ENCODE measurements at regions not wholly inside any gene's neighbourhood (a gene's known extent, or its start where the extent isn't known, plus 50 kb on each side); places are given as distances from the start of the nearest gene placed in this dataset.

DNA sequence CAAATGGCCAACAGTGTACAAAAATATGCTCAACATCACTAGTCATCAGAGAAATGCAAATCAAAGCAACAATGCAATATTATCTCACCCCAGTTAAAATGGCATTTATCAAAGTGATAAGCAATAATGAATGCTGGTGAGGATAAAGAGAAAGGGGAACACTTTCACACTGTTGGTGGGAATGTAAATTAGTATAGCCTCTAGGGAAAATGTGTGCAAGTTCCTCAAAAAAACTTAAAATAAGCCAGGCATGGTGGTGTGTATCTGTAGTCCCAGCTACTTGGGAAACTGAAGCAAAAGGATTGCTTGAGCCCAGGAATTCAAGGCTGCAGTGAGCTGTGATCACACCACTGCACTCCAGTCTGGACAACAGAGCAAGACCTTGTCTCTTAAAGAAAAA lies 572.1 kb downstream of the NLGN4X start:
- TF ChIP-seq SPI1 (IDR thresholded peaks at IDR 0.05; ENCODE audit: low read depth, low read length) (no peak), POU2F2 (IDR thresholded peaks at IDR 0.05; ENCODE audit: low read depth, low read length) (no peak), TAF1 (IDR thresholded peaks at IDR 0.05; ENCODE audit: low read depth, low read length) (no peak), PAX5 (IDR thresholded peaks at IDR 0.05; ENCODE audit: insufficient read depth, low read length, severe bottlenecking) (no peak), POLR2A (IDR thresholded peaks at IDR 0.05; ENCODE audit: low read depth, low read length) (no peak), POLR2AphosphoS5 (IDR thresholded peaks at IDR 0.05; ENCODE audit: low read depth, low read length) (no peak)

DNA sequence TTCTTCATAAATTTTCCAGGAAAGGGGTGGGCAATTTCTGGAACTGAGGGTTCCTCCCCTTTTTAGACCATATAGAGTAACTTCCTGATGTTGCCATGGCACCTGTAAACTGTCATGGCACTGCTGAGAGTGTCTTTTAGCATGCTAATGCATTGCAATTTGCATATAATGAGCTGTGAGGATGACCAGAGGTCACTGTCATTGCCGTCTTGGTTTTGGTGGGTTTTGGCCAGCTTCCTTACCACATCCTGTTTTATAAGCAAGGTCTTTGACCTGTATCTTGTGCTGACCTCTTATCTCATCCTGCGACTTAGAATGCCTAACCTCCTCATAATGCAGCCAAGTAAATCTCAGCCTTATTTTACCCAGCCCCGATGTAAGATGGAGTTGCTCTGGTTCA lies 577.8 kb downstream of the NLGN4X start:
- peak; percentile 85 for FAIRE-seq
- no peak for DNase-seq (ENCODE audit: insufficient read length, low spot score)
- no peak for TF ChIP-seq POLR2A (IDR thresholded peaks at IDR 0.05; ENCODE audit: low read depth, low read length)
- TF ChIP-seq TAF1 (IDR thresholded peaks at IDR 0.05; ENCODE audit: low read depth, low read length): no peak
- no peak for TF ChIP-seq POLR2AphosphoS5 (IDR thresholded peaks at IDR 0.05; ENCODE audit: low read depth, low read length)
- no peak for TF ChIP-seq SPI1 (IDR thresholded peaks at IDR 0.05; ENCODE audit: low read depth, low read length)
- no peak for TF ChIP-seq PAX5 (IDR thresholded peaks at IDR 0.05; ENCODE audit: insufficient read depth, low read length, severe bottlenecking)
- TF ChIP-seq POU2F2 (IDR thresholded peaks at IDR 0.05; ENCODE audit: low read depth, low read length): peak; percentile 82; the same call in 1 of the 2 replicates

More for the DNA sequence above, 572.1 kb downstream of the NLGN4X start:
- DNase-seq (ENCODE audit: insufficient read length, low spot score) (no peak), FAIRE-seq (no peak)

DNA sequence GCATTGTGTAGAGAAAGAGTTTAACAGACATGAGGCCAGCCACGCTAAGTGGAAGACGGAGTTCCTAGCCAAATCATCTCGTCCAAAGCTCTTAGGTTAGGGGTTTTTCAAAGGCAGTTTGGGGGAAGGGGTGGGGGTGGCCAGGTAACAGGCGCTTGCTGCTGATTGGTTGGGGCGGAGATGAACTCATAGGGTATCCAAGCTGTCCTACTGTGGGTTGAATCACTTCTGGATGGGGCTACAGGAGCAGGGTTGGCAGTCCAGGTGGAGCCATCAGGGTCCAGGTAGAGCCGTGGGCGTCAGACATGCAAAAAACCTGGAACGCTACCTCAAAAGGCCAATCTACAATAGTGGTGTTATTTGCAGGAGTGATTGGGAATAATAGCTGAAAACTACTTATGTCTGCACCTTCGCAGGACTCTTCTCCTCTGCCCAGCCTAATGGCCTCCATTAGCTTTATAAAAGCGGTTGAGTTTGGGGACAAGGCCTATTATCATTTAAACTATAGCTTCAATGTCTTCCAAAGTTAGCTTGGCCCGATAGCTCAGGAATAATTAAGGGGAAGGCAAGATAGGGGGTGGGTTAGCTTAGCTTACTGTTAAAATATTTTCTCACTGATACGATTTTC lies 579.6 kb downstream of the NLGN4X start:
- FAIRE-seq: peak; percentile 79
- no peak for DNase-seq (ENCODE audit: insufficient read length, low spot score)
- TF ChIP-seq TAF1 (IDR thresholded peaks at IDR 0.05; ENCODE audit: low read depth, low read length) (no peak), PAX5 (IDR thresholded peaks at IDR 0.05; ENCODE audit: insufficient read depth, low read length, severe bottlenecking) (no peak), POLR2A (IDR thresholded peaks at IDR 0.05; ENCODE audit: low read depth, low read length) (no peak), POLR2AphosphoS5 (IDR thresholded peaks at IDR 0.05; ENCODE audit: low read depth, low read length) (no peak)

DNA sequence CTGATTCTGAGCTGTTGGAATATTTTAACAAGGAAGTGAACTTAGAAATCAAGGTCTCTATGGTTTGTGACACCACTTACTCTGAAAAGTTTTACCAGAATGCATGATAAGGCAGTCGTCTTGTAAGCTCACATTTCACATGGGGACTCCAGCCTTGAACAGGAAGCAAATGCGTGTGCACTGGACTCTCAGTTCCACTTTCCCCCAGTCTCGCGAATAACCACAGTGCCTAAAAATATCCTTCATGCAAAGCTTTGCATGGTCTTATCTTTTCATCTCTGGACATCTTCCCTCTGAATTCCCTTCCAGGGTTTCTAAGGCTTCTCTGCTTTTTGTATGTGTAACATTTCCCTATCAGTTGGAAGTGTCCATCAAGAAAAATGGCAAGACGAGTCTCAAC lies 581.8 kb downstream of the NLGN4X start:
- DNase-seq (ENCODE audit: insufficient read length, low spot score) (no peak), FAIRE-seq (peak; percentile 98)
- TF ChIP-seq POLR2AphosphoS5 (IDR thresholded peaks at IDR 0.05; ENCODE audit: low read depth, low read length) (no peak), POLR2A (IDR thresholded peaks at IDR 0.05; ENCODE audit: low read depth, low read length) (no peak), TAF1 (IDR thresholded peaks at IDR 0.05; ENCODE audit: low read depth, low read length) (no peak), SPI1 (IDR thresholded peaks at IDR 0.05; ENCODE audit: low read depth, low read length) (peak; percentile 95), POU2F2 (IDR thresholded peaks at IDR 0.05; ENCODE audit: low read depth, low read length) (peak; percentile 95)

DNA sequence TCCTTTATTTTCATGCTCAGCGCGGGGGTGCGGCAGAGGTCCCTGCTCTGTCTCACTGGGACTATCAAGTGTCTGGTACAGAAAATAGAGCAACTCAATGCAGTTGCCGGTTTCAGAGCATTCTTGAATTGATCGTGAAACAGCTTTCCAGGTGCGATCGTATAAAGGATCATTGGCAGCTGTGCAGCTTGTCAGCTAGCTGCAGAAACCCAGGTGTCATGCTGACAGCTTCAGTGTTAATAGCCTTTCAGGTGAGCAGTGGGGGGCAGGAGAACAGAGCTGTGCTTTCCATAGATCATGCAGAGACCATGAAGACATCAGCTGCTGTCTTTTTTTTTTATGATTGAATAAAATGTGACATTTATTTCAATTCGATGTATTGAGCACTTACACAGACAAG lies 583.9 kb downstream of the NLGN4X start:
- DNase-seq (ENCODE audit: insufficient read length, low spot score) (no peak), FAIRE-seq (peak; percentile 83)
- TF ChIP-seq POLR2AphosphoS5 (IDR thresholded peaks at IDR 0.05; ENCODE audit: low read depth, low read length) (no peak), TAF1 (IDR thresholded peaks at IDR 0.05; ENCODE audit: low read depth, low read length) (no peak), PAX5 (IDR thresholded peaks at IDR 0.05; ENCODE audit: insufficient read depth, low read length, severe bottlenecking) (no peak), POLR2A (IDR thresholded peaks at IDR 0.05; ENCODE audit: low read depth, low read length) (no peak)

DNA sequence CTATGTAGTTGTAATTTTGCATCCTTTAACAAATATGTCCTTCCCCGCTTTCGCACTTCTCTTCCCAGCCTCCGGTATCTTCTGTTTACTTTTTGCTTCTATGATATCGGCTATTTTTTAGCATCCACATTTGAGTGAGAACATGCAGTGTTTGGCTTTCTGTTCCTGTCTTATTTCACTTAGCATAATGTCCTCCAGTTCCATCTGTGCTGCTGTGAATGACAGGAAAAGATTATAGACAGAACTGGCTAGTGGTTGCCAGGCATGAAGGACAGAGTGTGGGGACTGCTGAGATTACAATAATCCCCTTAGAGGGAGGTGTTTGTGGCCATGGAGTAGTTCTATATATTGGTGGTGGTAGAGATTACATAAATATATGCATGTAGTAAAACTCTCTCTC lies 588.6 kb downstream of the NLGN4X start:
- FAIRE-seq (peak; percentile 20), DNase-seq (ENCODE audit: insufficient read length, low spot score) (no peak)
- TF ChIP-seq SPI1 (IDR thresholded peaks at IDR 0.05; ENCODE audit: low read depth, low read length) (no peak), TAF1 (IDR thresholded peaks at IDR 0.05; ENCODE audit: low read depth, low read length) (no peak), POLR2A (IDR thresholded peaks at IDR 0.05; ENCODE audit: low read depth, low read length) (no peak), POLR2AphosphoS5 (IDR thresholded peaks at IDR 0.05; ENCODE audit: low read depth, low read length) (no peak), PAX5 (IDR thresholded peaks at IDR 0.05; ENCODE audit: insufficient read depth, low read length, severe bottlenecking) (no peak), POU2F2 (IDR thresholded peaks at IDR 0.05; ENCODE audit: low read depth, low read length) (no peak)

DNA sequence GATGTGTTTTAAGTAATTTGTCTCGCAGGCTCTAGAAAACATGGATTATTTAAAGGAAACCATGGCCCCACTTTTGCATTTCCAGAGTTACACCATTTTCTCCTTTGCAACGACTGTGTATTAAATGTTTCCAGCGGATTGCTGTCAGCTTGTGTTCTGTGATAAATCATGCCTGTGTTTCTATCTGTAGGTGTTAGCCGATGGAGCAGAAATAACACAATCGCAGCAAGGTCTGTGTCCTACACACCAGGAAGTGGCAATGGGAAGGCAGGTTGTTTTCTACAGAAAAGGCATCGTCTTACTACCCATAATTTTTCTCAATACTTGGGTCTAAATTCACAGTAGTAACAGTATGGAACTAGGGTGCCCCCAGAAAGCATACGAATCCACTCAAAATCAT lies 590.1 kb downstream of the NLGN4X start:
- TF ChIP-seq POLR2AphosphoS5 (IDR thresholded peaks at IDR 0.05; ENCODE audit: low read depth, low read length): no peak
- TF ChIP-seq SPI1 (IDR thresholded peaks at IDR 0.05; ENCODE audit: low read depth, low read length): no peak
- no peak for TF ChIP-seq POU2F2 (IDR thresholded peaks at IDR 0.05; ENCODE audit: low read depth, low read length)
- no peak for TF ChIP-seq POLR2A (IDR thresholded peaks at IDR 0.05; ENCODE audit: low read depth, low read length)
- TF ChIP-seq TAF1 (IDR thresholded peaks at IDR 0.05; ENCODE audit: low read depth, low read length): no peak
- no peak for TF ChIP-seq PAX5 (IDR thresholded peaks at IDR 0.05; ENCODE audit: insufficient read depth, low read length, severe bottlenecking)
- DNase-seq (ENCODE audit: insufficient read length, low spot score): no peak
- no peak for FAIRE-seq

DNA sequence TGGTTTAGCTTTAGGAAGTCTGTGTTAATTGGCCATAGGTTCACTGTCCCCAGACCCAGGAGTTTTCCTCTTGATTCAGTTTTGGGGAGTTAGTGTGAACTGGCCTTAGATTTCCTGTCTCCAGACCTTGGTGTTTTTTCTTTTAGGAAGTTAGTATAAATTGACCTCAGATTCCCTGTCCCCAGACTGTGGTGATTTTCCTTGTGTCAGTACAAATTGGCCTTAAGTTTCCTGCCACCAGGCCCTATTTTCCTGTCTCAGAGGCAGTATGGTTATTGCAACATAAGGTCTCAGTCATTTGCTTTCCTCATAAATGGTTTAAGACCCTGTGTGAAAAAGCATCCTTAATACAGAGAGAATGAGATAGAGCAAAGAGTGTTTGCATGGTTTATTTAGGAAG lies 595.8 kb downstream of the NLGN4X start:
- TF ChIP-seq PAX5 (IDR thresholded peaks at IDR 0.05; ENCODE audit: insufficient read depth, low read length, severe bottlenecking) (no peak), POLR2AphosphoS5 (IDR thresholded peaks at IDR 0.05; ENCODE audit: low read depth, low read length) (no peak), SPI1 (IDR thresholded peaks at IDR 0.05; ENCODE audit: low read depth, low read length) (no peak), POU2F2 (IDR thresholded peaks at IDR 0.05; ENCODE audit: low read depth, low read length) (no peak), POLR2A (IDR thresholded peaks at IDR 0.05; ENCODE audit: low read depth, low read length) (no peak), TAF1 (IDR thresholded peaks at IDR 0.05; ENCODE audit: low read depth, low read length) (no peak)
- FAIRE-seq: no peak
- DNase-seq (ENCODE audit: insufficient read length, low spot score): no peak

DNA sequence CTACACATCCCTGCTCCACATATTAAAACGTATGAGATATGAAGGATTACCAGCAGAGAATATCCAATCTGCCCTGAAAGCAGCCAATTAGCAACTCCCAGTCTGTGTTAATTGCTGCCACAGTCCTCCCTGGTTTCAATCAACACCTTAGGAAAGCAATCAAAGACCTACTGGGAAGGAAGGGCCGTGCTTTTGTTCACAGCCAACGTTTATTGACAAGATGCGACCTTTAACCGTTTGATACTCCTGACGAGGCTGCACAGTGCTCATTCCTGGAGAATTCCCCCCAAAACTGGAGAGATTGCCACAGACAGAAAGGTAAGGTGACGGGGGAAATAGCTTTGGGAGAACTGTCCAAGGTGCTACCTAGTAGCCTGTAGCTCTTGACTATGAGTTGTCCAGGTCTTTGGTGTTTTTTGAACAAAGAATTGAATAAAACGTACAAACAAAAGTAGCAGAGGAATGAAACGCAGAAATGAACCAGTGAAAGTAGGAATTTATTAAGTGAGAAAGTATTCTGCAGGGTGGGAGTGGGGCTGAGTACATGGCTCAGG lies 596.5 kb downstream of the NLGN4X start:
- FAIRE-seq (no peak), DNase-seq (ENCODE audit: insufficient read length, low spot score) (no peak)
- no peak for TF ChIP-seq PAX5 (IDR thresholded peaks at IDR 0.05; ENCODE audit: insufficient read depth, low read length, severe bottlenecking)
- TF ChIP-seq POLR2A (IDR thresholded peaks at IDR 0.05; ENCODE audit: low read depth, low read length): no peak
- TF ChIP-seq SPI1 (IDR thresholded peaks at IDR 0.05; ENCODE audit: low read depth, low read length): no peak
- no peak for TF ChIP-seq POU2F2 (IDR thresholded peaks at IDR 0.05; ENCODE audit: low read depth, low read length)
- TF ChIP-seq TAF1 (IDR thresholded peaks at IDR 0.05; ENCODE audit: low read depth, low read length): no peak
- TF ChIP-seq POLR2AphosphoS5 (IDR thresholded peaks at IDR 0.05; ENCODE audit: low read depth, low read length): no peak

DNA sequence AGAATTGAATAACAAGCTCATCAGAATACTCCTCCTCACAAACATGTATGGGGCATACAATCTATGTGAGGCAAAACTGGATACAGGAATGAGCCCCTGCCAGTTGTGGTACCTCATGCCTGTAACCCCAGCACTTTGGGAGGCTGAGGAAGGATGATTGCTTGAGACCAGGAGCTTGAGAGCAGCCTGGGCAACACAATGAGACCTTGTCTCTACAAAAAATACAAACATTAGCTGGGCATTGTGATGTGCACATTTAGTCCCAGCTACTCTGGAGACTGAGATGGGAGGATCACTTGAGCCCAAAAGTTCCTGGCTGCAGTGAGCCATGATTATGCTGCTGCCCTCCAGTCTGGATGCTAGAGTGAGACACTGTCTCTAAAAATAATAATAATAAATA lies 611.0 kb downstream of the NLGN4X start:
- DNase-seq (ENCODE audit: insufficient read length, low spot score) (no peak), FAIRE-seq (no peak)
- no peak for TF ChIP-seq POLR2AphosphoS5 (IDR thresholded peaks at IDR 0.05; ENCODE audit: low read depth, low read length)
- no peak for TF ChIP-seq POLR2A (IDR thresholded peaks at IDR 0.05; ENCODE audit: low read depth, low read length)
- TF ChIP-seq POU2F2 (IDR thresholded peaks at IDR 0.05; ENCODE audit: low read depth, low read length): no peak
- TF ChIP-seq TAF1 (IDR thresholded peaks at IDR 0.05; ENCODE audit: low read depth, low read length): no peak
- TF ChIP-seq SPI1 (IDR thresholded peaks at IDR 0.05; ENCODE audit: low read depth, low read length): no peak

All from GM12891 (cell line).